ENCODE measurements at regions not wholly inside any gene's neighbourhood (a gene's known extent, or its start where the extent isn't known, plus 50 kb on each side); places are given as distances from the start of the nearest gene placed in this dataset.

DNA sequence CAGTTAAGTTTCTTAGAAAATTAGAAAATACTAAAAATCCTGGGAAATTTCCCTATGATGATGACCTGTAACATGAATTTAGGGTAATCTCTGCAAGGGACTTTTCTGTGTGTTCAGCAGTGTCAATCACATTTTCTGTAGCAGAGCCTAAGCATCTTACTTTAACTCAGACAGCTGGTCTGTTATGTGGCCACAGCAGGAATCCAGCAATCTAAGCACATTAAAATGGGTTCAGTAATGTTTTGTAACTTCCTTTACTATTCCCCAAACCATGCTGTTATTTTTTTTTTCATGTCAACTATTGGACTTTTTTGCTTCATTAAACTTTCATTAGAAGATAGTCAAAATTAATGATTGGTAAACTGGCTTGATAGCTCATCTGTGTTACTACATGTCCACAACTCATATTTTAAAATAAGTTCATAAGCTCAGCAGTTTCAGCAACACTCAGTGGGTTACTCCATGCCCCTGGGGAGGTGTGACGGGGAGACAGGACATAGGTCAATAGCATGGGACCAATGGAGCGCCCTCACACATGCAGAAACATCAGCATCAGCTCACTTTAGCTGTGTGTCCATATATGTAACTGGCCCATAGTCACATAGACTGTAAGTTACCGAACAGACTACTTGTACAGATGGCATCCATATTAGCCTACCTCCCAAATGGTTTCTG, 168.0 kb upstream of the PACRGL start:
- no peak overlapping the region for H3K27ac ChIP-seq
- no peak overlapping the region for H3K4me3 ChIP-seq

DNA sequence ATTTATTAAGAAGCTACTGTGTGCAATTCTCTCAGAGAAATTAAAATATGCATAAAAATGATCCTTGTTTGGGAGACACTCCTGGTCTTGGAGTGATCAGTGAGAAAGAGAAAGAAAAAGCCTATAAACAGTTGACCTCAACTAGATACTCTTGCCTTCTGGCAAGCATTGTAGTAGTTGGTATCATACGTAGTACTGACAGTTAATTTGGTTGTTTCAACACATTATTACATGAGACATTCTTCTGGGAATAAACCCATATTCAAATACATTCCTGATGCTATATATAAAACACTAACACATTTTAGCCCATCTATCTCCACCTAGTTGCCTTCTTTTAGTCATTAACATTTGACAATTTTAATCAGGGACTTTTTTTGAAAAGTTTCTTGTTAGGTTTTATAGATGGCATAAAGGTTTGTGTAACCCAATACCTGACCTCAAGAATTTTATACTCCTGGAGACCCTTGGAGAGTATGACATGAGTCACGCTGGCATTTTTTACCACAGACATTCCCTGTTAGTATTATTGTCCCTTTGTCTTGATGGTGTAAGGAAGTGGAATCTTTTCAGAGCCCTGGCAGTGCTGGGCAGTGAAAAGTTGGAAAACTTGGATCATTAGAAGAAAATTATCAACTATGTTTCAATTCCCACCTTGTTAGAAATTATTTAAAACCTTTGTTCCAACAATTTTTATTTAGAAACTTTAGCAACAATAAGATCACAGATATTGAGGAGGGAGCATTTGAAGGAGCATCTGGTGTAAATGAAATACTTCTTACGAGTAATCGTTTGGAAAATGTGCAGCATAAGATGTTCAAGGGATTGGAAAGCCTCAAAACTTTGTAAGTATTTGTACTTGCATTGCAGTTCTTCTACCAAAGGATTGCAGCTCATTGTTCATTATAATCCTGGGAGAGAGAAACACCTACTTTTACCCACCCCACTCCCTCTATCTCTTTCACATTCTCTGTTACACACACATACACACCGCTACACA, 167.1 kb upstream of the PACRGL start:
- DNase-seq (ENCODE audit: low read depth, low spot score), result no peak

More for the DNA sequence above, 168.0 kb upstream of the PACRGL start:
- no peak for TF ChIP-seq POLR2AphosphoS5 (IDR thresholded peaks at IDR 0.05; ENCODE audit: borderline replicate concordance, low read depth, low read length)
- TF ChIP-seq EZH2 (IDR thresholded peaks at IDR 0.05), result no peak
- no peak for TF ChIP-seq FOXP2 (optimal IDR thresholded peaks at IDR 0.05; ENCODE audit: control extremely low read depth, extremely low read length, insufficient read depth)
- no peaks in the 10 kb centered on the region for H3K9me3 ChIP-seq (ENCODE audit: low read depth, low read length)
- H3K9ac ChIP-seq (ENCODE audit: insufficient read length), result no peak overlapping the region
- H3K36me3 ChIP-seq (ENCODE audit: insufficient read depth, low read length), result no peaks in the 10 kb centered on the region; the same call in 1 of the 2 replicates
- DNase-seq (ENCODE audit: low read depth, low spot score), result no peak

DNA sequence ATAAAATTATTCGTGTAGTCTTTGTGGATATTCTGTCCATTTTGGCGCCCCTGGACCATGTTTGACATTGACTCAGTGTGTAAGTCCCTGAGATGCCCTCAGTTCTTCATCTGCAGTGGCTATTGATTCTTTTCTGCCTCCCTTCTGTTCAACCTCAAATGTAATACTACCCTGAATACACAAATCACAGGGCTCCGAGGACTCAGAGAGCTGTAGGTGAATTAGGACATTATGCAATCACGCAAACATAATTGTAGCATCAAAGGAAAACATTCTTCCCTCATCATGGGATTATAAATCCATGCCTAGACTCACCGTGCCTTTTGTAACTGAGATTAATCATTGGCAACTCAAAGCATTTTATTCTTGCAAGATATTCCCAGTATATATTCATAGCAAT, 161.4 kb upstream of the PACRGL start:
- DNase-seq (ENCODE audit: low read depth, low spot score), result no peak
- H3K4me3 ChIP-seq, result no peak overlapping the region
- H3K9ac ChIP-seq (ENCODE audit: insufficient read length), result no peak overlapping the region
- H3K36me3 ChIP-seq (ENCODE audit: insufficient read depth, low read length), result no peaks in the 10 kb centered on the region
- H3K9me3 ChIP-seq (ENCODE audit: low read depth, low read length), result no peaks in the 10 kb centered on the region
- H3K27ac ChIP-seq, result no peak overlapping the region
- TF ChIP-seq EZH2 (IDR thresholded peaks at IDR 0.05) (no peak), FOXP2 (optimal IDR thresholded peaks at IDR 0.05; ENCODE audit: control extremely low read depth, extremely low read length, insufficient read depth) (no peak), POLR2AphosphoS5 (IDR thresholded peaks at IDR 0.05; ENCODE audit: borderline replicate concordance, low read depth, low read length) (no peak)

More for the DNA sequence above, 167.1 kb upstream of the PACRGL start:
- Histone ChIP-seq H3K36me3 (ENCODE audit: insufficient read depth, low read length) (no peaks in the 10 kb centered on the region; the same call in 1 of the 2 replicates), H3K9ac (ENCODE audit: insufficient read length) (no peak overlapping the region), H3K4me3 (no peak overlapping the region), H3K9me3 (ENCODE audit: low read depth, low read length) (no peaks in the 10 kb centered on the region), H3K27ac (no peak overlapping the region)
- TF ChIP-seq EZH2 (IDR thresholded peaks at IDR 0.05) (no peak), POLR2AphosphoS5 (IDR thresholded peaks at IDR 0.05; ENCODE audit: borderline replicate concordance, low read depth, low read length) (no peak), FOXP2 (optimal IDR thresholded peaks at IDR 0.05; ENCODE audit: control extremely low read depth, extremely low read length, insufficient read depth) (no peak)

DNA sequence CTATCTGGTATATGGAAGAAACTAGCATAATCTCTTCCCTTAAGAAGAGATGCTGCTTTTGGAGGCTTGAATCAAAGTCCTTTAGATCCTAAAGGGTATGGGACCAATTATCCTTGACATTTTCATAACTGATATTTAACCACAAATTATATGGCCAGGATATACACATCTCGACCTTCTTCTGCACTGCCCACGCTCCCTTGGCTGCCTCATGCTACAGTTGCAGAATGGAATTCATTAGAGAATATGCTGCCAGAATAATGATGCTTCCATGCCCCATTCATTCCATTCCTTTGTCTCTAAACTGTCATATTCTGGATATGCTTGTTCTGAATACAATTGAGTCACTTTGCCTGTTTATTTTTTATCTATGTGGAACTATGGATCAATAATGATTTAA, 157.1 kb upstream of the PACRGL start:
- H3K36me3 ChIP-seq (ENCODE audit: insufficient read depth, low read length), result no peaks in the 10 kb centered on the region
- no peaks in the 10 kb centered on the region for H3K9me3 ChIP-seq (ENCODE audit: low read depth, low read length)
- TF ChIP-seq POLR2AphosphoS5 (IDR thresholded peaks at IDR 0.05; ENCODE audit: borderline replicate concordance, low read depth, low read length), result no peak
- TF ChIP-seq EZH2 (IDR thresholded peaks at IDR 0.05), result no peak
- no peak for TF ChIP-seq FOXP2 (optimal IDR thresholded peaks at IDR 0.05; ENCODE audit: control extremely low read depth, extremely low read length, insufficient read depth)
- no peak overlapping the region for H3K4me3 ChIP-seq
- no peak overlapping the region for H3K27ac ChIP-seq
- no peak for DNase-seq (ENCODE audit: low read depth, low spot score)
- H3K9ac ChIP-seq (ENCODE audit: insufficient read length), result no peak overlapping the region

DNA sequence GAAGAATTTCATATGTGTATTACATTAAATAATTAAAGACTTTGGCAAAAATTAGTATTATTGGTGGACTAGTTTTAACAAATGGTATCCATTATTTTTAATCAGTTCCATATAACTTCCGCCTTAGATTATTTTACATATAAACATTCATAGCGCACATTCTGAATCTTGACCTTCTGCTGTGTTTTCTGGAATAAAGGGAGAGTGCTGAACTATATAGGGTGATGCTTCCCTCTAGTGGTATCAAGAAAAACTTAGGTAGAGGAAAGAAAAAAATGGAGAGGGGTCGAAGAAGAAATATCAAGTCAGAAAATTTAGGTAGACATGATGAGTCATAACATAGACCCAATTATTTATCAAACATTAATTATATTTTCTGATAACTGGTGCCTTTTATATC, 155.6 kb upstream of the PACRGL start:
- Histone ChIP-seq H3K27ac (no peak overlapping the region), H3K9me3 (ENCODE audit: low read depth, low read length) (no peaks in the 10 kb centered on the region), H3K9ac (ENCODE audit: insufficient read length) (no peak overlapping the region), H3K36me3 (ENCODE audit: insufficient read depth, low read length) (no peaks in the 10 kb centered on the region), H3K4me3 (no peak overlapping the region)
- peak; percentile 47 for DNase-seq (ENCODE audit: low read depth, low spot score)
- TF ChIP-seq FOXP2 (optimal IDR thresholded peaks at IDR 0.05; ENCODE audit: control extremely low read depth, extremely low read length, insufficient read depth) (no peak), POLR2AphosphoS5 (IDR thresholded peaks at IDR 0.05; ENCODE audit: borderline replicate concordance, low read depth, low read length) (no peak), EZH2 (IDR thresholded peaks at IDR 0.05) (no peak)

DNA sequence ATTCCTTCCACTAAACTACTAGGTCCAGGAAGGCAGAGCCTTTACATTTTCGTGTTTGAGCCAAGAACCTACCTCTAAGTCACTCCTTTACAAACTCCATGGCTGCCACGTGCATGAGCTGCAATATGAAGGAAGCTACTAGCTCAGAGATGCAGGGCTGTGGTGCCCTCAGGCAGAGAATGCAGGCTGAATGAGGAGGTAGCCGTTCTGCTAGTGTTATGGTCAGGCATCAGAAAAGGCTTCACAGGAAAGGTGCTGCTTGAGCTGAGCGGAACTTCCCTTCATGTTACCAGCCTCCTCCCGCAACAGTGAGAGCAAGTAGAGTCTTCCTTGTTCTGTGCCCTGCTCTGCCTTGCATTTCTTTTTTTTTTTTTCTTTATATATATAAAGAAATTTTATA, 148.3 kb upstream of the PACRGL start:
- no peak for DNase-seq (ENCODE audit: low read depth, low spot score)
- no peak overlapping the region for H3K4me3 ChIP-seq
- H3K9me3 ChIP-seq (ENCODE audit: low read depth, low read length), result no peaks in the 10 kb centered on the region
- no peak overlapping the region for H3K27ac ChIP-seq
- no peak overlapping the region for H3K9ac ChIP-seq (ENCODE audit: insufficient read length)
- H3K36me3 ChIP-seq (ENCODE audit: insufficient read depth, low read length), result 0 out of 2 replicates have a peak, but pooled peaks cover 3% of the 10 kb centered on the region
- TF ChIP-seq FOXP2 (optimal IDR thresholded peaks at IDR 0.05; ENCODE audit: control extremely low read depth, extremely low read length, insufficient read depth) (no peak), EZH2 (IDR thresholded peaks at IDR 0.05) (no peak), POLR2AphosphoS5 (IDR thresholded peaks at IDR 0.05; ENCODE audit: borderline replicate concordance, low read depth, low read length) (no peak)

DNA sequence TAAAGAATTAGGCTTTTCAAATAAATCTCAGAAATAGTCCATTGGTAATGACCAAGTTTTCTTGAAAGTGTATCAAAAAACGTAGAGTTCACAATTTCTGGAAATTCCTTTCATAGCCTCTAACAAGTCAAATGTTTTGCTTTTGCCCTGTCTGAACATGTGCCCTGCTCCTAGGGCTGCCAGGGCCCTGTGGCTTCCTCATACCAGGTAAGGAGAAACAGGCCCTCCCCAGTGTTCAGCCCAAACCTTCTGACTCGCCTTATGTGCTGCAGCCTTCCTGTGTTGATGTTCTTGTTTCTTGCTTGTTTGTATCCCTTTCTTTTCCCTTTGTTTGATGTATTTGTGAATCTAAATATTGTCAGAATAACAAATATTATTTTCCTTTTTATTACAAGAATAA, 146.1 kb upstream of the PACRGL start:
- no peak for TF ChIP-seq FOXP2 (optimal IDR thresholded peaks at IDR 0.05; ENCODE audit: control extremely low read depth, extremely low read length, insufficient read depth)
- TF ChIP-seq POLR2AphosphoS5 (IDR thresholded peaks at IDR 0.05; ENCODE audit: borderline replicate concordance, low read depth, low read length), result no peak
- no peak for TF ChIP-seq EZH2 (IDR thresholded peaks at IDR 0.05)
- Histone ChIP-seq H3K4me3 (no peak overlapping the region), H3K27ac (no peak overlapping the region), H3K36me3 (ENCODE audit: insufficient read depth, low read length) (0 out of 2 replicates have a peak, but pooled peaks cover 3% of the 10 kb centered on the region), H3K9ac (ENCODE audit: insufficient read length) (no peak overlapping the region), H3K9me3 (ENCODE audit: low read depth, low read length) (no peaks in the 10 kb centered on the region)
- DNase-seq (ENCODE audit: low read depth, low spot score), result no peak

DNA sequence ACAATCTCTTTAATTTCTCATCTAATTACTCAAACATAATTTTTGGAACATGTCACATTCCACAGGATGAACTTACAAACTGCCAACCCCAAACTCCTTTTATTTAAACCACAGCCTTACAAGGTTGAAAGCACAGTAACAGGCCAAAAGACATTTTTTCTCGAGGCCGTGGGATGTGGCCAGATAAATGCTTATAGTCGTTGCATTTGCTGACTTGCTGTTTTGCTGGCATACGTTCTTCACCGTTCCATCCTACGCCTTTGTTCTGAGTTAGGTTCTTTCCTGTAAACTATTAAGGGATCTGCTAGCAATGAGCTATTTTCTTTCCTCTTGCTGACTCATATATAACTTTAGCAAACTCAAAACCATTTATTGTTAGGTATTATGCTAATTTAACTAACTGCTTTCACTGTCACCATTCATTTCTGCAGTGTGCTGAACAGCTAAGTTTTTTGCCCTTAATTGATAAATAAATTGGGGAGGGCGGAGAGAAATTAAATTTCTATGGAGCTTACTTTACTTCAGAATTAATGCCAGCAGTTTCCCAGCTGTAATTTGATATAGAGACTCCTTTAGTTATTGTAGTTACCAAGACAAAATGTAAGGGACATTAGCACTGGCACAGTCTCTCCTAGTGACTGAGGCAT, 135.1 kb upstream of the PACRGL start:
- Histone ChIP-seq H3K9ac (ENCODE audit: insufficient read length) (no peak overlapping the region), H3K36me3 (ENCODE audit: insufficient read depth, low read length) (no peaks in the 10 kb centered on the region), H3K9me3 (ENCODE audit: low read depth, low read length) (no peaks in the 10 kb centered on the region), H3K4me3 (no peak overlapping the region), H3K27ac (peak overlapping the region; percentile 13; the same call in 1 of the 2 replicates)
- DNase-seq (ENCODE audit: low read depth, low spot score), result peak; percentile 8
- TF ChIP-seq EZH2 (IDR thresholded peaks at IDR 0.05), result no peak
- no peak for TF ChIP-seq FOXP2 (optimal IDR thresholded peaks at IDR 0.05; ENCODE audit: control extremely low read depth, extremely low read length, insufficient read depth)
- TF ChIP-seq POLR2AphosphoS5 (IDR thresholded peaks at IDR 0.05; ENCODE audit: borderline replicate concordance, low read depth, low read length), result no peak

Measured in SK-N-MC (cell line).